ENCODE measurements at regions not wholly inside any gene's neighbourhood (a gene's known extent, or its start where the extent isn't known, plus 50 kb on each side); places are given as distances from the start of the nearest gene placed in this dataset.

DNA sequence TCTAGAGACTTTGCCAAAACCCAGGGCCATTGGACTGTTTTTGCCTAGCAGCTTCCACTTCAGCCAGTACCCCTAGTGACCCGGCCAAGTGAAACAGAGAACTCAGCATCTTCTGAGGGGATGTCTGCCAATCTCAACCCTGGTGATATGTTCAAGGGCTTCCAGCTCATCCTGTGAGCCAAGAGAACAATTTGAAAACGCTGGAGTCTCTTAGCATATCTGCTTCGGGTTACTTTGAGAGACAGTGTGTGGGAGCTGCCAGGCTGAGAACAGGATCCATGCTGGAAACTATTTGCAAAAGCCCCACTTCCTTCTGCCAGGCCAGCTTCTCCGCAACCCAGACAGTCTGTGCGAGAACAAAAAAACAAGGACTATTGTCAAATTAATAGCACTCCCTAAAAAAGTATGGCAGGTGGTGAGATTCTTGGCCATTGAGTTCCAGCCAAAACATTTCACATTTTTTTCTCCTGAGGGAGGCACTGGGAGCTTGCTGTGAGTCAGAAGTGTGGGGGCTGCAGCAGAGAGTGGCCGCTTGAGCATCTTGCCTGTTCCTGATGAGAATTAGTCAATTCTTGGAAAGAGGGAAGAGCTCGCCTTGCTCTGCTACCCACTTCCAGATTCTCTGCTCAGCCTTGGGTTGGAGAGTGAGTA lies 395.6 kb upstream of the TRIB2 start:
- Histone ChIP-seq H2AFZ (ENCODE audit: low read depth, low read length) (no peak overlapping the region), H3K27me3 (ENCODE audit: insufficient read depth, low read length) (no peaks in the 10 kb centered on the region), H3K4me1 (ENCODE audit: insufficient read depth, low read length) (no peaks in the 10 kb centered on the region), H3K9me3 (ENCODE audit: low read length) (no peaks in the 10 kb centered on the region), H3K36me3 (ENCODE audit: insufficient read depth, low read length) (no peaks in the 10 kb centered on the region), H3K4me3 (ENCODE audit: low read length) (no peak overlapping the region)

DNA sequence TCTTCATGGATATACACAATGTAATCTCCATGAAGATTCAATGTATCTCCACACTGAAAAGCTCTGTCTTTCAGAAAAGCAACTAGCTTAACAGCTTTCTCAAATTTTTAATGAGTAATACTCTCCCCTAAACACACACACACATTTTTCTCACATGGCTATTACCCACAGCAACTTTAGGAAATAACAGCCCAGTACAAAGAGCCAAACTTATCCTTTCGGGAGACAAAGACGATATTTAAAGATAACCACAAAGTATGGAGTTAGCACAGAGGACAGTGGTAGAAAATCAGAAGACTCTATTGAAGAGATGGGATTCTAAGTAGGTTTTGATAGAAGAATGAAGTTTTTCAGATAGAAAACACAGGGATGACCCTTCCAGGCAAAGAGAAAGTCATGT lies 394.9 kb upstream of the TRIB2 start:
- Histone ChIP-seq H2AFZ (ENCODE audit: low read depth, low read length) (no peak overlapping the region), H3K36me3 (ENCODE audit: insufficient read depth, low read length) (no peaks in the 10 kb centered on the region), H3K9me3 (ENCODE audit: low read length) (no peaks in the 10 kb centered on the region), H3K27me3 (ENCODE audit: insufficient read depth, low read length) (no peaks in the 10 kb centered on the region), H3K4me1 (ENCODE audit: insufficient read depth, low read length) (no peaks in the 10 kb centered on the region), H3K4me3 (ENCODE audit: low read length) (no peak overlapping the region)

DNA sequence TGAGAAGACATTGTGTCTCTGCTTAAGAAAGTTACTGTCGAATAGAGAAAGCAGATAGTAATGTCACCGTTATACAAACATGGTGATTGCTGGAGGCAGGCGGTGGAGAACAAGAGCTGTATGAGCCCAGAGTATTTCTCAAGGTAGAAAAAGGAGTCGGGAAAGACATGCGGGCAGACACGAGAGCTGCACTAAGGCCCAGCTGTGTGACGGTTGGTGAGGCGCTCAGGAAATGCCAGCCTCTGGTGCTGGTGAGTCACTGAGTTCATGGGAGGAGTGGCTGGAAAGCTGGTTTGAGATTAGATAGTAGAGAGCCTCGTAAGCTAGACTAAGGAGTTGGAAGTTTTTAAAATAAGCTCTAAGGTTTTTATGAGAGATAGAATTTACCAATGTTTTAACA lies 390.9 kb upstream of the TRIB2 start:
- Histone ChIP-seq H3K4me3 (ENCODE audit: low read length) (no peak overlapping the region), H3K36me3 (ENCODE audit: insufficient read depth, low read length) (no peaks in the 10 kb centered on the region), H3K27me3 (ENCODE audit: insufficient read depth, low read length) (no peaks in the 10 kb centered on the region), H3K9me3 (ENCODE audit: low read length) (no peaks in the 10 kb centered on the region), H3K4me1 (ENCODE audit: insufficient read depth, low read length) (no peaks in the 10 kb centered on the region), H2AFZ (ENCODE audit: low read depth, low read length) (no peak overlapping the region)

DNA sequence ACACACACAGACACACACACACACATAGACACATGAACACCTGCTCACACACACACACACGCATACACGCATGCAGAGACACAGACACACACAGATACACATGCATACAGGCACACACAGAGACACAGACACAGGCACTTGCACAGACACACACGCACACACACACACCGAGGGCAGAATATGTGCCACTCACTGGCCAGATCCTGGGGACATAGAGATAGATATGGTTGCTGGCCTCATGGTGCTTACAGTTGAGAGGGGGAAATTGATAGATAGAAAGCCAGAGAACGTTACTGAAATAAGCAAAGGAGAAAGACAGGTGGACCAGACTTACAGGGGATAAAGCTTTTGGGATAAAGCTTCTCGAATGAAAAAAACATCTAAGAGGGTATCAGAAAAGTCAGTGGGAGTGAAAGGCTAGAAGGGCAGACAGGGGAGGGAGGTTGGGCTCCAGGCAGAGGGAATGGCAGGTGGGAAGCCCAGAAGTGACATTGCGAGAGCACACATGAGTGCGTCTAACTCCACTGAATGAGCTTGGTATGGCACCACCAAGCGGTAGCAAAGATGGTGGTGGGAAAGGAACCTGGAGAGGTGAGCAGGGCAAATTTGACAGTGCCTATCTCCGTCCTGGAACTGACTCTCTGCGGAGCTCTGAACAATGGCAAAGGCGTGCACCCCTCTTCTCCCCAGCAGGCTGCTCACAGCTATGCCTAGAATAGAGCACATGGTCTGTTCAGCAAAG lies 390.1 kb upstream of the TRIB2 start:
- no peaks in the 10 kb centered on the region for H3K9me3 ChIP-seq (ENCODE audit: low read length)
- H3K4me3 ChIP-seq (ENCODE audit: low read length): no peak overlapping the region
- H3K27me3 ChIP-seq (ENCODE audit: insufficient read depth, low read length): no peaks in the 10 kb centered on the region
- H2AFZ ChIP-seq (ENCODE audit: low read depth, low read length): no peak overlapping the region
- H3K4me1 ChIP-seq (ENCODE audit: insufficient read depth, low read length): no peaks in the 10 kb centered on the region
- H3K36me3 ChIP-seq (ENCODE audit: insufficient read depth, low read length): no peaks in the 10 kb centered on the region

DNA sequence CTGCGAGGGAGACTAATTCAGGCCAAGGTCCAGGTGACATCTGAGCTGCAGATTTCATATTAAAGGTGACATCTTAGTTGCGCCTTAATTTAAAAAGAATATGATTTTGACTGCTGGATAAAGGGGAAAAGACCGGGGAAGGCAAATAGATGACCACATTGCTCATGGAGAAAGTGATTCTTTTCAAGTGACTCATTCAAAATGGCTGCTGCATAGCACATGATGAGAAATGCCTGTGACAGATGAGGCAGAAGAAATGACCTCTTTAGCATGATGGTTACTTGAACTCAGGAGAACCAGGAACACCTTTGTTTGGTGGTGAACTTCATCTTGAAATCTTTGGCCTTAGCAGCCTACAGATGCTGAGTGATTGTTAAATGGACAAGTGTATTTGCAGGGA lies 385.8 kb upstream of the TRIB2 start:
- Histone ChIP-seq H3K4me1 (ENCODE audit: insufficient read depth, low read length) (no peaks in the 10 kb centered on the region), H3K9me3 (ENCODE audit: low read length) (no peaks in the 10 kb centered on the region), H3K4me3 (ENCODE audit: low read length) (no peak overlapping the region), H3K27me3 (ENCODE audit: insufficient read depth, low read length) (no peaks in the 10 kb centered on the region), H3K36me3 (ENCODE audit: insufficient read depth, low read length) (no peaks in the 10 kb centered on the region), H2AFZ (ENCODE audit: low read depth, low read length) (no peak overlapping the region)

DNA sequence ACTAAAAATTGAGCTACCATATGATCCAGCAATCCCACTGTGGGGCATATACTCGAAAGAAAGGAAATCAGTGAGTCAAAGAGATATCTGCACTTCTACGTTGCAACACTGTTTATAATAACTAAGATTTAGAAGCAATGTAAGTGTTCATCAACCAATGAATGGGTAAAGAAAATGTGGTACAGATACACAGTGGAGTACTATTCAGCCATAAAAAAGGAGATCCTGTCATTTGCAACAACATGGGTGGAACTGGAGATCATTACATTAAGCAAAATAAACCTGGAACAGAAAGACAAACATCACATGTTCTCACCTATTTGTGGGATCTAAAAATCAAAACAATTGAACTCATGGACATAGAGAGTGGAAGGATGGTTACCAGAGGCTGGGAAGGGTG lies 385.0 kb upstream of the TRIB2 start:
- no peaks in the 10 kb centered on the region for H3K27me3 ChIP-seq (ENCODE audit: insufficient read depth, low read length)
- no peak overlapping the region for H3K4me3 ChIP-seq (ENCODE audit: low read length)

DNA sequence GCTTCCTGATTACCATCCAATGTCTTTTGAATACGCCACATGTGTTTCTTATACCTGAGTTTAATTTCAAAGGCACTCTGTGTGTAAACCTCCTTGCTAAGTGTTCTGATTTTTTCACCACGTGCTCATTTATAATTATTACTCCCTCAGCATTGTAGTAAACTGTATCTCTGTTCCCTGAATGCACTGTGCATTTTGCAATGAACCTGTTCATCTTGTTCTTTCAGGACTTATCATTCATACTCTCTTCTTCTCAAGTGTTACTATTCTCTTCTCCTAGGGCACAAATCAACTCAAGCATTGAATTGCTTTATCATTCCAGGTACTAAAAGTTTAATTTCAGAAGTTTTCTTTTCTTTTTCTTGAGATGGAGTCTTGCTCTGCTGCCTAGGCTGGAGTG lies 383.4 kb upstream of the TRIB2 start:
- Histone ChIP-seq H3K27me3 (ENCODE audit: insufficient read depth, low read length) (no peaks in the 10 kb centered on the region), H3K9me3 (ENCODE audit: low read length) (no peaks in the 10 kb centered on the region), H3K4me1 (ENCODE audit: insufficient read depth, low read length) (no peaks in the 10 kb centered on the region), H3K4me3 (ENCODE audit: low read length) (no peak overlapping the region), H2AFZ (ENCODE audit: low read depth, low read length) (no peak overlapping the region), H3K36me3 (ENCODE audit: insufficient read depth, low read length) (no peaks in the 10 kb centered on the region)

More for the DNA sequence above, 385.0 kb upstream of the TRIB2 start:
- Histone ChIP-seq H3K4me1 (ENCODE audit: insufficient read depth, low read length) (no peaks in the 10 kb centered on the region), H3K9me3 (ENCODE audit: low read length) (no peaks in the 10 kb centered on the region), H2AFZ (ENCODE audit: low read depth, low read length) (no peak overlapping the region), H3K36me3 (ENCODE audit: insufficient read depth, low read length) (no peaks in the 10 kb centered on the region)

DNA sequence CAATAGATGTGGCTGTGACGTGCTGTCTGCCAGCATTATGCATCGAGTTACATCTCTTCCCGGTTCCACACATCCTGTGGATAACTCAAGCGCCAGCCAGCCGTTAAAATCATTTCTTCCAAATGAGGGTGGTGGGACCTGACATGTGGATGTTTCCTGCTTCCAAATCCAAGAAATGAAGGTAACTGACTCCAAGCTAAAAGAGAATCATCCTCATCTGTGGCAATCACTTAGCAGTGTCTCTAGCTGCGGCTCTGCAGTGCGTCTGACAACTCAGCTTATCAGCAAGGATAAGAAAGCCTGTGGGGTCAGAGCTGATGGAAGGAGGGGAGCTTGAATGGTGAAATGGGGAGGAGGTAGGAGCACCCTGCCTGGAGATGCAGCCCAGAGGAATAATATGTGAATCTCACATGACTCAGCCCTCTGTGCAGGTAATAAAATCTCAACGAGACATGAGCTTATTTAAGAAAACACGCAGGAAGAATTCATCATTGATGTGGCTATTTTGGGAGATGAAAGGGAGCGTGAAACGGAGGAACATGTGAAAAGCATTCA lies 382.2 kb upstream of the TRIB2 start:
- no peak overlapping the region for H3K4me3 ChIP-seq (ENCODE audit: low read length)
- no peaks in the 10 kb centered on the region for H3K27me3 ChIP-seq (ENCODE audit: insufficient read depth, low read length)
- H3K36me3 ChIP-seq (ENCODE audit: insufficient read depth, low read length): no peaks in the 10 kb centered on the region
- no peaks in the 10 kb centered on the region for H3K9me3 ChIP-seq (ENCODE audit: low read length)
- H2AFZ ChIP-seq (ENCODE audit: low read depth, low read length): no peak overlapping the region
- no peaks in the 10 kb centered on the region for H3K4me1 ChIP-seq (ENCODE audit: insufficient read depth, low read length)

DNA sequence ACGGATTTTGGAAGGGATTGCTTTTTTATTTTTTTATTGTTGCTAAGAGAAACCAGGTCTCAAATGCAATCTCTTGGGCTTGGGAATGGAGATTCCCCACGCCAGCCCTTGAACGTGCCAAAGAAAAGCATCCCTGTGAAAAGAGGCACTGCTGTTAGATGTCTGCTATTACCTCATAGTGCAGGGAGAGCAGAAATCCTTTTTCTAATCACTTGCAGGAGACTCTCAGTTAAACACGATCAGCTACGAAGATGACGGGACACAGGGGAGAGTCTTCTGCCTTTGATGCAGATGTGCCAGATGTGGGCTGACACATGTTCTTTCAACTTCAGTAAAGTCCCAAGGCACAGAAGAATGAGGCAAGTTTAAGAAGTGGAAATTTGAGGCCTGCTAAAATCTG lies 381.6 kb upstream of the TRIB2 start:
- H3K4me3 ChIP-seq (ENCODE audit: low read length): no peak overlapping the region
- no peak overlapping the region for H2AFZ ChIP-seq (ENCODE audit: low read depth, low read length)
- H3K9me3 ChIP-seq (ENCODE audit: low read length): no peaks in the 10 kb centered on the region
- no peaks in the 10 kb centered on the region for H3K4me1 ChIP-seq (ENCODE audit: insufficient read depth, low read length)
- no peaks in the 10 kb centered on the region for H3K27me3 ChIP-seq (ENCODE audit: insufficient read depth, low read length)
- no peaks in the 10 kb centered on the region for H3K36me3 ChIP-seq (ENCODE audit: insufficient read depth, low read length)

DNA sequence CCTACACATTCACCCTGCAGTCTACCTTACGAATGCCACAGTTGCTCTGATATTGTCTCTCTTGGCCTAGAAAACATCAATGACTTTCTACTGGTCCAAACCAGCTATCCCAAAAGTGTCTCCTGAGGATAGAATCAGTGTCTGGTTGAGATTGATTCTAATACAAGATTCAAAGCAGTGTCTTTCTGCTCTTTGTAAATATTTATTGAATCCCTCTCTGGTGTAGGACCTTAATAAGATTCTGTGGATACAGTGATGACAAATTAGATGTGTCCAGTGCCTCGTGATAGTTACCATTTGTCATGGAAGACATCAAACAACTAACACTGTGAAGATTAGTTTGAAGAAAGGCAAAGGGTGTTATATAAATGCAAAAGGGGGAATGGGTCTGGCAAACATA lies 380.7 kb upstream of the TRIB2 start:
- Histone ChIP-seq H3K27me3 (ENCODE audit: insufficient read depth, low read length) (no peaks in the 10 kb centered on the region), H3K4me1 (ENCODE audit: insufficient read depth, low read length) (no peaks in the 10 kb centered on the region), H3K4me3 (ENCODE audit: low read length) (no peak overlapping the region), H2AFZ (ENCODE audit: low read depth, low read length) (no peak overlapping the region), H3K36me3 (ENCODE audit: insufficient read depth, low read length) (no peaks in the 10 kb centered on the region), H3K9me3 (ENCODE audit: low read length) (no peaks in the 10 kb centered on the region)

DNA sequence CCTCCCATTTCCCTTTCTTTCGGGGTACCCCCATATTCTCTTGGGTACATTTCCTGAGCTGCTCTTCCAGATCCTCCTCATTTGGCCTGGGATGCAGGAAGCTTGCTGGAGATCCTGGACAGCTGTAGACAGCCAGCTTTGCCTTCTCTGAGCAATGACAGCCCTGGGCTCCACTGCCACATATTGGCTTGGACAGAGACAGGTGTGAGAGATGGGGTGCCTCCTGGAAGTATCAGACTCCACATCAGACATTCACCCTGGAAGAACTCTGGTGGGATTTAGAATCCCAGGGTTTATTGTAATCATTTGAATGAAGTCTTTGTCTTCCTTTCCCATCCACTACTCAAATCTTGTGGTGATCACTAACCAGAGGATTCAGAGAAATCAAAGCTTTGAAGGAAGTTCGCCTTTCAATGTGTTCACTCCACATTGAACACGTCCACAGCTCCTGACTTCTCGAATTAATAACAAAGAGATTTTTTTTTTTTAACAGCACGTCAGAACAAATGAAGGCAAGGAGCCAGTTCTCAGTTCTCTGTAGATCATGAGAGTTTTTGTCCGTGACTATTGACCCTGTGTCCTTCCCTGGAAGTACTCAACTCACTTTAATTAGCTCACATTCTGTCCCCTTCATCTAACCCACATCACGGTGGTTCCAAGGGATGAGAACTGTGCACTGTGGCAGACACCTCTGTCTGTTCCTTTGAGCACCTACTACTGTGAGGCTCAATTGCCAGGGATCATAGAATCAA lies 377.6 kb upstream of the TRIB2 start:
- Histone ChIP-seq H3K9me3 (ENCODE audit: low read length) (no peaks in the 10 kb centered on the region), H3K4me3 (ENCODE audit: low read length) (no peak overlapping the region), H3K27me3 (ENCODE audit: insufficient read depth, low read length) (no peaks in the 10 kb centered on the region), H3K4me1 (ENCODE audit: insufficient read depth, low read length) (no peaks in the 10 kb centered on the region), H2AFZ (ENCODE audit: low read depth, low read length) (no peak overlapping the region), H3K36me3 (ENCODE audit: insufficient read depth, low read length) (no peaks in the 10 kb centered on the region)

DNA sequence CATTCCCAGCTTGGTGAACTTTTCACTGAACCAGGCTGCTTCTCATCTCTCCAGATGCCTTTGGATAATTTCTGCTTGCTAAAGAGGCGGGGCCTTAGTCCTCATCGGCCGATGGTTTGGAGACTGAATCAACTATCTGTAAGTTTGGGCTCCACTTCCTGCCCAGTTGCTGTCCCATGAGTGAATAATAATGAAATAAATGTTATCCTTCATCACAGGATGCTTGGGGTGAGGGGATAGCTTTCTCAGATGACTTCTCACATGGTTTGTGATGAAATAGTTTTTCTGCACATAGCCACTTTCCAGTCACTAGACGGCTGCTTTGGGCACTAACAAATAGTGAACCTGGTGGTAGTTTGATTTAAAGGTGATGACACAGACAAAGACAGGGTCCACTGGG lies 376.6 kb upstream of the TRIB2 start:
- no peaks in the 10 kb centered on the region for H3K4me1 ChIP-seq (ENCODE audit: insufficient read depth, low read length)
- H3K4me3 ChIP-seq (ENCODE audit: low read length): no peak overlapping the region
- no peak overlapping the region for H2AFZ ChIP-seq (ENCODE audit: low read depth, low read length)
- H3K9me3 ChIP-seq (ENCODE audit: low read length): no peaks in the 10 kb centered on the region
- no peaks in the 10 kb centered on the region for H3K36me3 ChIP-seq (ENCODE audit: insufficient read depth, low read length)
- H3K27me3 ChIP-seq (ENCODE audit: insufficient read depth, low read length): no peaks in the 10 kb centered on the region

DNA sequence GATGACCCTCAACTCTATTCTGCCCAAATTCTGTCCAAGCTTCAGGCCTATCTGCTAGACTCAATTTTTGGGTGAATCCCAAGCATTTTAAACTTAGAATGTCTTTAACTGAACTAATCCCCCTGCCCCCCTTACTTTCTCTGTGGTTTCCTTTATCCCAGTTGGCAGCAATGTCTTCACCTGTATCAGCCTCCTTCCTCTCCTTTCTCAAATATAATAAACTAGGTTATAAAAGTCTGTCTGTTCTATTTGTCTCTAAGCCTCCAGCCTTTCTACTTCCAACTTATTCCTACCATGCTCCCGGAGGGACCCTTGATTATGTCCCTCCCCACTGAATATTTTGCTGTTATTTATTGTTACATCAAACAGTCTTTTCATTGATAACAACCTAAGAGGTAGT lies 375.5 kb upstream of the TRIB2 start:
- Histone ChIP-seq H2AFZ (ENCODE audit: low read depth, low read length) (no peak overlapping the region), H3K36me3 (ENCODE audit: insufficient read depth, low read length) (no peaks in the 10 kb centered on the region), H3K4me3 (ENCODE audit: low read length) (no peak overlapping the region), H3K27me3 (ENCODE audit: insufficient read depth, low read length) (no peaks in the 10 kb centered on the region), H3K4me1 (ENCODE audit: insufficient read depth, low read length) (no peaks in the 10 kb centered on the region), H3K9me3 (ENCODE audit: low read length) (no peaks in the 10 kb centered on the region)
